Panc1 (cell line): ENCODE measurements at regions not wholly inside any gene's neighbourhood (a gene's known extent, or its start where the extent isn't known, plus 50 kb on each side); places are given as distances from the start of the nearest gene placed in this dataset.

ENCODE experiments used
- ATAC-seq: fragments of 200-7000 bp; cut with Tn5 transposase; 2 replicates; pipeline ENCODE4 v1.9.1; 2020; ENCODE audit warnings: mild to moderate bottlenecking, moderate library complexity
- BruUV-seq: library from RNA; stranded (reverse); fragments of 400-500 nt; replicated peaks from 2 replicates; lab custom pipeline; 2021; lab: Mats Ljungman, UMichigan
- CTCF ChIA-PET: fragments of 300-600 bp; sonication (Branson Sonifier 250); formaldehyde crosslinking; loops from one replicate; lab custom pipeline; 2022; ENCODE audit warnings: antibody characterized with exemption; lab: Charles Lee
- POLR2A ChIA-PET: fragments of 300-600 bp; sonication (Branson Sonifier 250); formaldehyde crosslinking; loops from one replicate; lab custom pipeline; 2022; ENCODE audit warnings: antibody characterized with exemption; lab: Charles Lee
- DNase-seq: peaks from one replicate; pipeline ENCODE4 v3.0.0-alpha.2; 2010; ENCODE audit warnings: low read depth, low spot score
- H3K27ac ChIP-seq: 2 replicates; pipeline ENCODE4 v1.5.1; 2011; ENCODE audit warnings: mild to moderate bottlenecking, low read length, inconsistent platforms
- H3K27me3 ChIP-seq: fragments of 200-500 bp; sonication (Bioruptor generic); 2 replicates; pipeline ENCODE4 v1.6.0; 2014; ENCODE audit warnings: low read length, inconsistent platforms; ENCODE audit not compliant: control insufficient read depth, insufficient read depth
- H3K36me3 ChIP-seq: fragments of 200-500 bp; sonication (Bioruptor generic); 2 replicates; pipeline ENCODE4 v1.5.1; 2014; ENCODE audit warnings: inconsistent platforms, mild to moderate bottlenecking, low read length, moderate library complexity; ENCODE audit not compliant: control insufficient read depth, insufficient read depth
- H3K4me1 ChIP-seq: 2 replicates; pipeline ENCODE4 v1.5.1; 2011; ENCODE audit warnings: inconsistent platforms, mild to moderate bottlenecking, low read length, moderate library complexity; ENCODE audit not compliant: control insufficient read depth, insufficient read depth
- H3K4me3 ChIP-seq, 2 experiments: 2 replicates each; pipeline ENCODE4 v1.5.1; 2011 to 2012; ENCODE audit warnings: low read depth in 2 of 2, low read length in 2 of 2, mild to moderate bottlenecking in 2 of 2, inconsistent platforms in 1 of 2, moderate library complexity in 1 of 2
- H3K9me3 ChIP-seq: fragments of 200-500 bp; sonication (Bioruptor generic); 2 replicates; pipeline ENCODE4 v1.5.1; 2014; ENCODE audit warnings: low read depth, mild to moderate bottlenecking, inconsistent platforms, low read length, moderate library complexity; ENCODE audit not compliant: control insufficient read depth, insufficient read depth
- POLR2AphosphoS5 ChIP-seq: IDR thresholded peaks from 2 replicates; pipeline ENCODE4 v1.6.1; 2012; ENCODE audit warnings: mild to moderate bottlenecking, low read depth, low read length, moderate library complexity
- SIN3A ChIP-seq: IDR thresholded peaks from 2 replicates; pipeline ENCODE4 v1.6.1; 2012; ENCODE audit warnings: low read depth, mild to moderate bottlenecking, low read length, moderate library complexity, borderline replicate concordance; ENCODE audit not compliant: insufficient read depth
- TCF7L2 ChIP-seq: IDR thresholded peaks from 2 replicates; pipeline ENCODE4 v1.6.1; 2011; ENCODE audit warnings: mild to moderate bottlenecking, low read depth, low read length, inconsistent platforms
- in situ Hi-C: cut with HindIII; loops from 2 replicates; pipeline ENCODE4 v1.10.0; 2016; ENCODE audit warnings: low sequenced_read_pairs, low pct_unique_long_range_greater_than_20kb
- intact Hi-C: fragments of 100-400 bp; cut with micrococcal nuclease; formaldehyde crosslinking; loops from one replicate; pipeline ENCODE4 v1.10.0; 2022; ENCODE audit not compliant: unreplicated experiment
- TF ChIP-seq, protein P1 (sequence below), 2 experiments: IDR thresholded peaks; 2 replicates each; pipeline ENCODE4 v1.6.1; 2011 to 2012; ENCODE audit warnings: low read depth in 2 of 2, control low read depth in 1 of 2, low read length in 1 of 2, mild to moderate bottlenecking in 1 of 2, moderate library complexity in 1 of 2; ENCODE audit not compliant: insufficient read depth in 1 of 2
- TF ChIP-seq, protein P2 (sequence below): fragments of 450-650 bp; IDR thresholded peaks from 2 replicates; pipeline ENCODE4 v1.5.1; 2017; ENCODE audit warnings: mild to moderate bottlenecking

DNA sequence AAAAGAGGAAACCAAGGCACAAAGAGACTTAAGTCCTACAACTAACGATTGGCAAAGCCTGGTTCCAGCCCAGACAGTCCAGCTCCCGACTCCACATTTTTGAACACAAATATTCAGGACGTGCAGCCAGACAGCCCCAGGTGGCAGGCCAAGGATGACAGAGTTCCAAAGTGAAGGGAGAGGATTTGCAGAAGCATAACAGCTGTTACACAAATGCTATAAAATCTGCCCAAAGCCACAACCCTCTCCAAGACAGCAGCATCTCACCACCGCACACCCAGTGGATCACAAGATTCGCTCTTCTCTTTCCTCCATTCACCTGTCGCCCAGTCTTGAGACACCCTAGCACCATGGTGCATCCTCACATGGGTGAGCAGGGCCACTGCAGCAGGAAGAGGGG is 227.1 kb upstream of the ID2 start:
- intact Hi-C loops (no loop called here), in situ Hi-C loops (no loop called here)
- Histone ChIP-seq H3K27ac (no peak overlapping the region), H3K27me3 (peaks cover 9% of the 10 kb centered on the region), H3K4me3 (no peak overlapping the region), H3K4me1 (no peaks in the 10 kb centered on the region), H3K9me3 (no peaks in the 10 kb centered on the region), H3K36me3 (no peaks in the 10 kb centered on the region)
- ChIA-PET CTCF (no interaction called here), POLR2A (no interaction called here)
- no peak for ATAC-seq
- no TSS peak for BruUV-seq
- no peak for TF ChIP-seq SIN3A
- no peak for TF ChIP-seq POLR2AphosphoS5
- no peak for TF ChIP-seq TCF7L2
- TF ChIP-seq, protein P1, sequence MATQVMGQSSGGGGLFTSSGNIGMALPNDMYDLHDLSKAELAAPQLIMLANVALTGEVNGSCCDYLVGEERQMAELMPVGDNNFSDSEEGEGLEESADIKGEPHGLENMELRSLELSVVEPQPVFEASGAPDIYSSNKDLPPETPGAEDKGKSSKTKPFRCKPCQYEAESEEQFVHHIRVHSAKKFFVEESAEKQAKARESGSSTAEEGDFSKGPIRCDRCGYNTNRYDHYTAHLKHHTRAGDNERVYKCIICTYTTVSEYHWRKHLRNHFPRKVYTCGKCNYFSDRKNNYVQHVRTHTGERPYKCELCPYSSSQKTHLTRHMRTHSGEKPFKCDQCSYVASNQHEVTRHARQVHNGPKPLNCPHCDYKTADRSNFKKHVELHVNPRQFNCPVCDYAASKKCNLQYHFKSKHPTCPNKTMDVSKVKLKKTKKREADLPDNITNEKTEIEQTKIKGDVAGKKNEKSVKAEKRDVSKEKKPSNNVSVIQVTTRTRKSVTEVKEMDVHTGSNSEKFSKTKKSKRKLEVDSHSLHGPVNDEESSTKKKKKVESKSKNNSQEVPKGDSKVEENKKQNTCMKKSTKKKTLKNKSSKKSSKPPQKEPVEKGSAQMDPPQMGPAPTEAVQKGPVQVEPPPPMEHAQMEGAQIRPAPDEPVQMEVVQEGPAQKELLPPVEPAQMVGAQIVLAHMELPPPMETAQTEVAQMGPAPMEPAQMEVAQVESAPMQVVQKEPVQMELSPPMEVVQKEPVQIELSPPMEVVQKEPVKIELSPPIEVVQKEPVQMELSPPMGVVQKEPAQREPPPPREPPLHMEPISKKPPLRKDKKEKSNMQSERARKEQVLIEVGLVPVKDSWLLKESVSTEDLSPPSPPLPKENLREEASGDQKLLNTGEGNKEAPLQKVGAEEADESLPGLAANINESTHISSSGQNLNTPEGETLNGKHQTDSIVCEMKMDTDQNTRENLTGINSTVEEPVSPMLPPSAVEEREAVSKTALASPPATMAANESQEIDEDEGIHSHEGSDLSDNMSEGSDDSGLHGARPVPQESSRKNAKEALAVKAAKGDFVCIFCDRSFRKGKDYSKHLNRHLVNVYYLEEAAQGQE (IDR thresholded peaks at IDR 0.05; ENCODE audit: insufficient read depth in 1 of 2, low read depth in 2 of 2, low read length in 1 of 2): no peak
- TF ChIP-seq, protein P2, sequence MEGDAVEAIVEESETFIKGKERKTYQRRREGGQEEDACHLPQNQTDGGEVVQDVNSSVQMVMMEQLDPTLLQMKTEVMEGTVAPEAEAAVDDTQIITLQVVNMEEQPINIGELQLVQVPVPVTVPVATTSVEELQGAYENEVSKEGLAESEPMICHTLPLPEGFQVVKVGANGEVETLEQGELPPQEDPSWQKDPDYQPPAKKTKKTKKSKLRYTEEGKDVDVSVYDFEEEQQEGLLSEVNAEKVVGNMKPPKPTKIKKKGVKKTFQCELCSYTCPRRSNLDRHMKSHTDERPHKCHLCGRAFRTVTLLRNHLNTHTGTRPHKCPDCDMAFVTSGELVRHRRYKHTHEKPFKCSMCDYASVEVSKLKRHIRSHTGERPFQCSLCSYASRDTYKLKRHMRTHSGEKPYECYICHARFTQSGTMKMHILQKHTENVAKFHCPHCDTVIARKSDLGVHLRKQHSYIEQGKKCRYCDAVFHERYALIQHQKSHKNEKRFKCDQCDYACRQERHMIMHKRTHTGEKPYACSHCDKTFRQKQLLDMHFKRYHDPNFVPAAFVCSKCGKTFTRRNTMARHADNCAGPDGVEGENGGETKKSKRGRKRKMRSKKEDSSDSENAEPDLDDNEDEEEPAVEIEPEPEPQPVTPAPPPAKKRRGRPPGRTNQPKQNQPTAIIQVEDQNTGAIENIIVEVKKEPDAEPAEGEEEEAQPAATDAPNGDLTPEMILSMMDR: no peak
- no peak for DNase-seq

GRCh38 chr2:8455236-8456150 is 226.4 kb upstream of the ID2 start:
- DNase-seq (no peak), ATAC-seq (no peak)
- Histone ChIP-seq H3K4me3 (no peak overlapping the region), H3K36me3 (no peaks in the 10 kb centered on the region), H3K27me3 (peaks cover 9% of the 10 kb centered on the region), H3K9me3 (no peaks in the 10 kb centered on the region), H3K27ac (no peak overlapping the region), H3K4me1 (no peaks in the 10 kb centered on the region)
- CTCF ChIA-PET: no interaction called here
- BruUV-seq: no TSS peak
- TF ChIP-seq TCF7L2: no peak
- TF ChIP-seq SIN3A: no peak
- TF ChIP-seq, protein P2: no peak
- TF ChIP-seq, protein P1 (IDR thresholded peaks at IDR 0.05; ENCODE audit: insufficient read depth in 1 of 2, low read depth in 2 of 2, low read length in 1 of 2): no peak
- no peak for TF ChIP-seq POLR2AphosphoS5
- intact Hi-C loops (no loop called here), in situ Hi-C loops (no loop called here)
- POLR2A ChIA-PET: no interaction called here
